HEK293T (cell line): ENCODE measurements at regions not wholly inside any gene's neighbourhood (a gene's known extent, or its start where the extent isn't known, plus 50 kb on each side); places are given as distances from the start of the nearest gene placed in this dataset.

ENCODE experiments used
- CTCF ChIA-PET: fragments of 350-600 bp; formaldehyde crosslinking; extraction: SDS; loops from one replicate; lab custom pipeline; 2021; ENCODE audit warnings: antibody characterized with exemption, inconsistent platforms; lab: Yijun Ruan, JAX
- POLR2A ChIA-PET: fragments of 350-600 bp; formaldehyde crosslinking; extraction: SDS; loops from one replicate; lab custom pipeline; 2020; ENCODE audit warnings: antibody characterized with exemption, inconsistent platforms; lab: Yijun Ruan, JAX
- DNase-seq: peaks from one replicate; pipeline ENCODE4 v3.0.0; 2012; ENCODE audit warnings: mixed read lengths; ENCODE audit errors: extremely low spot score
- ARNT ChIP-seq: fragments of 450-650 bp; IDR thresholded peaks from 2 replicates; pipeline ENCODE4 v1.6.1; 2017; ENCODE audit warnings: mild to moderate bottlenecking
- BHLHE40 ChIP-seq: fragments of 450-650 bp; IDR thresholded peaks from 2 replicates; pipeline ENCODE4 v1.6.1; 2016; ENCODE audit warnings: mild to moderate bottlenecking, moderate library complexity, borderline replicate concordance
- CTBP1 ChIP-seq: fragments of 450-650 bp; IDR thresholded peaks from 2 replicates; pipeline ENCODE4 v1.6.1; 2016; ENCODE audit warnings: borderline replicate concordance
- ELF4 ChIP-seq: fragments of 450-650 bp; IDR thresholded peaks from 2 replicates; pipeline ENCODE4 v1.6.1; 2017; ENCODE audit warnings: antibody characterized with exemption
- FOXA1 ChIP-seq: fragments of 450-650 bp; IDR thresholded peaks from 2 replicates; pipeline ENCODE4 v1.6.1; 2016; ENCODE audit warnings: mild to moderate bottlenecking
- FOXK2 ChIP-seq: fragments of 450-650 bp; IDR thresholded peaks from 2 replicates; pipeline ENCODE4 v1.6.1; 2016; ENCODE audit warnings: mild to moderate bottlenecking
- FOXM1 ChIP-seq: fragments of 450-650 bp; IDR thresholded peaks from 2 replicates; pipeline ENCODE4 v1.6.1; 2017; ENCODE audit warnings: mild to moderate bottlenecking, borderline replicate concordance
- HDGF ChIP-seq: fragments of 450-650 bp; IDR thresholded peaks from 2 replicates; pipeline ENCODE4 v1.6.1; 2017; ENCODE audit warnings: antibody characterized with exemption, borderline replicate concordance
- L3MBTL2 ChIP-seq: fragments of 450-650 bp; conservative IDR thresholded peaks from 2 replicates; pipeline ENCODE4 v1.6.1; 2016; ENCODE audit warnings: mild to moderate bottlenecking
- LEF1 ChIP-seq: fragments of 450-650 bp; IDR thresholded peaks from 2 replicates; pipeline ENCODE4 v1.6.1; 2017; ENCODE audit warnings: mild to moderate bottlenecking, borderline replicate concordance
- NFRKB ChIP-seq: fragments of 450-650 bp; IDR thresholded peaks from 2 replicates; pipeline ENCODE4 v1.6.1; 2016; ENCODE audit warnings: mild to moderate bottlenecking, moderate library complexity
- SP1 ChIP-seq: fragments of 450-650 bp; IDR thresholded peaks from 2 replicates; pipeline ENCODE4 v1.6.1; 2017
- SUZ12 ChIP-seq: fragments of 450-650 bp; IDR thresholded peaks from 2 replicates; pipeline ENCODE4 v1.6.1; 2016; ENCODE audit warnings: mild to moderate bottlenecking
- TARDBP ChIP-seq: fragments of 450-650 bp; IDR thresholded peaks from 2 replicates; pipeline ENCODE4 v1.6.1; 2016
- ZNF384 ChIP-seq: fragments of 450-650 bp; IDR thresholded peaks from 2 replicates; pipeline ENCODE4 v1.6.1; 2016
- TF ChIP-seq, protein P1 (sequence below): fragments of 450-650 bp; IDR thresholded peaks from 2 replicates; pipeline ENCODE4 v1.6.1; 2016

DNA sequence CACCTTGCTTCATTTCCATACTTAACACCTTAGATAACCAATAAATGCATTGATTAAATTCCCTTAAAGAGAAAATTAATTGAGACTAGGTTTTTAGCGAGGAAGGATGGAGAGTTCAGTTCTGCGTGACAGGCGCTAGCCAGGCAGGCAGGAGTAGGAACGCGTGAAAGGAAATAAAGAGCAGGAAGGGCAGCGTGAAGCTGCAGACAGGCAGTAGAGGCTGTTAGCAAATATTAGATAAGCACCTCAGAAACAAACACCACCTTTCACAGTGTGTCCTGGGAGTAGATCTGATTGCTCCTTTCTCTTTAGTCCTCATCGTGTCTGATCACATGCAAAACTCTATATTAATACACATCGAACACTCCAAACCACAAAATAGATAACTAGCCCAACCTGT is 282.7 kb upstream of the ADGRL2 start:
- DNase-seq, result no peak
- ChIA-PET POLR2A (no interaction called here), CTCF (interaction anchor here (0.6 kb wide), 1 partner anchor 242 kb away, joined by 3 read pairs; no protein-coding TSS in a partner anchor)
- TF ChIP-seq BHLHE40, result no peak
- TF ChIP-seq LEF1, result no peak
- TF ChIP-seq FOXM1, result no peak
- TF ChIP-seq SUZ12, result no peak
- TF ChIP-seq, protein P1, sequence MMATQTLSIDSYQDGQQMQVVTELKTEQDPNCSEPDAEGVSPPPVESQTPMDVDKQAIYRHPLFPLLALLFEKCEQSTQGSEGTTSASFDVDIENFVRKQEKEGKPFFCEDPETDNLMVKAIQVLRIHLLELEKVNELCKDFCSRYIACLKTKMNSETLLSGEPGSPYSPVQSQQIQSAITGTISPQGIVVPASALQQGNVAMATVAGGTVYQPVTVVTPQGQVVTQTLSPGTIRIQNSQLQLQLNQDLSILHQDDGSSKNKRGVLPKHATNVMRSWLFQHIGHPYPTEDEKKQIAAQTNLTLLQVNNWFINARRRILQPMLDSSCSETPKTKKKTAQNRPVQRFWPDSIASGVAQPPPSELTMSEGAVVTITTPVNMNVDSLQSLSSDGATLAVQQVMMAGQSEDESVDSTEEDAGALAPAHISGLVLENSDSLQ, result no peak
- no peak for TF ChIP-seq ELF4
- TF ChIP-seq L3MBTL2, result no peak
- no peak for TF ChIP-seq ZNF384
- no peak for TF ChIP-seq CTBP1
- TF ChIP-seq HDGF, result no peak
- TF ChIP-seq SP1, result no peak
- no peak for TF ChIP-seq FOXA1
- TF ChIP-seq ARNT, result no peak
- no peak for TF ChIP-seq FOXK2
- TF ChIP-seq NFRKB, result no peak
- TF ChIP-seq TARDBP, result no peak

DNA sequence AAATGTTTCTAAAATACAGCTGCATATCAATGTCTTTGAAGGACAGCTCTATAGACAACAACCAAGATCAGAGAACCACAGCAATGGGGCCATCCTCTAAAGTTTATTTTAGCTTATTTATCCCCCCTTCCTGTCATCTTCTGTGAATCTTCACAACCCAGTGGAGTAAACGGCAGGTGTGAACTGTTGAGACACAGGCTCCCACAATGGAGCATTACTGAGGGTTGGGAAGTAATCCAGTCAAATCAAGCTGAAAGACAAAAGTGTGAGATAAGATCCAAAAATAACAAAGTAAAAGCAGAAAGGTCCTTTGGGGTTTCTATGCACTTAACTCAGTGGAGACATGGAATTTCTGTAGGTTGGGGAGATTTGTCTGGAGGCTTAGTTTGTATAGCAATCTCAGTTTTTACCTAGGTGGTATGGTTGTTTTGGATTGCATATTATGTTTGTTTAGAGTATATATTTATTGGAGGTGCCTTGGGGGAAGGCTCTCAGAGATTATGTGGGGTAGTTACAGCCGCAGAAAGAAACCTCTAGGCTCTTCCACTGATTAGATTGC is 286.9 kb upstream of the ADGRL2 start:
- DNase-seq, result no peak
- ChIA-PET POLR2A (no interaction called here), CTCF (no interaction called here)
- TF ChIP-seq FOXM1, result no peak
- TF ChIP-seq ZNF384, result no peak
- no peak for TF ChIP-seq SUZ12
- no peak for TF ChIP-seq CTBP1
- TF ChIP-seq BHLHE40, result no peak
- no peak for TF ChIP-seq NFRKB
- TF ChIP-seq, protein P1, result no peak
- no peak for TF ChIP-seq HDGF

DNA sequence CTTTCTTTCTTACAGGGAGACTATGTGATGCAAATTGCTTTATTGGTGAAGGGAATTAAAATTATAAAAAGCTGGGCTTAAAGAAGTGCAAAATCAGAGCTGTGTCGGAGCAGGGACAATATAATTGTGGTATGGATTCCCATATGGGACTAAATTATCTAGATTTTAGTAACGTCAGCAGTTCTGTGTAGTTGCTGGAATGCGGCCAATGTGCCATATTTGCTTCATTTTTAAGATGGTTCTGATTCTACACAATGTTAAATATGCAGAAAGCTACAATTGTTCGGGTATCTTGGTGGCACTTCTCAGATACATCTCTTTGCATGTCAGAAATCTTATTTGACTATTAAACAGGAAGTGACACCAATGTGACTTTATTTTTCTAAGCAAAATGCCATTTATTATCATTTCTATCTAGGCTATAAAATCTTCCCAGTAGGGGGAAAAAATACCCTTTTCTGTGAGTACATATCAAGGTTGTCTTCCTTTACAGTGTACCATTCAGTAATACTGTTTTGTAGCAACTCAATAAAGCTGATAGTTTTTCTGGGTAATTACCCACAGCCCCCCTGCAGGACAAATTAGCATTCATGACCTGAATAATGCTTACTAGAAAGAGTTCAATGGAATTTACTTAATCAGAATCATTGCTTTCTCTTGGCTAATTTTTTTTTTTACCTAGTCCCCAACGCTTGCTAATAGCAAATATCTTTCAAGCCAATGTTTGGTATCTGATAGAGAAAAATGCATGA is 288.3 kb upstream of the ADGRL2 start:
- TF ChIP-seq FOXK2 (no peak), FOXA1 (no peak), L3MBTL2 (no peak), CTBP1 (no peak), ZNF384 (no peak)
- ChIA-PET POLR2A (no interaction called here), CTCF (no interaction called here)
- DNase-seq, result no peak

DNA sequence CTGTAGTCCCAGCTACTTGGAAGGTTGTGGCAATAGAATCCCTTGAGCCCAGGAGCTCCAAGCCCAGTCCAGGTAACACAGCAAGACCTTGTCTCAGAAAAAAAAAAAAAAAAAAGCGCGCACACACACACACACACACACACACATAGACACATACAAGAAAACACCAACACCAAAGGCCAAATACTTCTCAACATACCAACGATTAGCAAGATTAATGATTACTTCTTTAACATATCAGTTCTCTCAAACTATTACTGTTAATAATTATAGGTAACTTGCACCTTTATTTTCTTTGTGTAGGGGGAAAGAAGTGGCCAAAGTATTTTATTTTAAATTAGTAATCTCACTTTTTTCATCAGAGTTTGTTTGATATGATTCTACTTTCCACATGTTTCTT is 289.5 kb upstream of the ADGRL2 start:
- ChIA-PET CTCF (no interaction called here), POLR2A (no interaction called here)
- TF ChIP-seq FOXK2 (no peak), ZNF384 (0 out of 2 replicates have a peak, but pooled peaks have one; percentile 19)
- no peak for DNase-seq

DNA sequence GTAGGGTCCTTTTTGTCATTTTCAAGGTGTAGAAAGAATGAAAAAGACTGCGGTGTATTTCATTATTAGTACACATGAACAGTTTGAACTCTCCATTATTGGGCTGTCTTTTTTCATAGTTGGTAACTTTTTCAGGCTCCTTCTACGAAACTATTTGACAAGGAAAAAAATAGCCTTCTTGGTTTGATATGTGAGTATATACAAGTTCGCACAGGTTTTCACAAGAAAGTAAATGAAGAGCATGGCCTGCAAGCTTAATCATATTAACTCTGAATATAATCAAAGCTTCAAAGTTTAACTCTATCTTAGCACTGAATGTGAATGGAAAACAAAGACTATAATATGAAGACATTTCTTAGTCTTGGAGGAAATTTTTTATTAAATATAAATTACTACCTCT is 290.0 kb upstream of the ADGRL2 start:
- POLR2A ChIA-PET, result no interaction called here
- no peak for DNase-seq
- TF ChIP-seq ZNF384, result no peak
- TF ChIP-seq SP1, result no peak
- TF ChIP-seq FOXK2, result no peak
- CTCF ChIA-PET, result no interaction called here

DNA sequence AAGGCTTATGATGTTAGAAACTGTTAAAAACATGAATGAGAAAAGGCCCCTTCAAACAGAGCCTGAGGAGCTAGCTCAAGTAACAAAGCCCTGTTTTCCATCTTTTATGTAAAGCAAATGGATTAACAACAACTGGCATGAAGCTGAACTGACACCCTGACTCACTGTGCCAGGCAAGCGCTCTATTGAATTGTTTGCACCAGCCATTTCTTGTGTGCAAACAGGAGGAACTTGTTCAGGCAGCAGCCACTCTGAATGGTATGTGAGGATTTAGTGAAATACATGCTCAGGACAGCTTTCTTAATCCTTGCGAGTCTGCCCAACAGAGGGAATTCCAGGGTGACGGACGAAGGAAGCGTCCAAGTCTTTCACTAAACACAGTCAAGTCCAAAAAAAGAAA is 291.1 kb upstream of the ADGRL2 start:
- ChIA-PET POLR2A (no interaction called here), CTCF (interaction anchor here (0.7 kb wide), 1 partner anchor 22 kb away, joined by 3 read pairs; no protein-coding TSS in a partner anchor)
- TF ChIP-seq, protein P1, result no peak
- no peak for TF ChIP-seq FOXA1
- no peak for TF ChIP-seq HDGF
- no peak for TF ChIP-seq ARNT
- no peak for TF ChIP-seq BHLHE40
- no peak for TF ChIP-seq TARDBP
- TF ChIP-seq SUZ12, result no peak
- TF ChIP-seq L3MBTL2, result no peak
- no peak for TF ChIP-seq CTBP1
- TF ChIP-seq NFRKB, result no peak
- no peak for TF ChIP-seq ZNF384
- TF ChIP-seq ELF4, result no peak
- no peak for TF ChIP-seq FOXK2
- TF ChIP-seq SP1, result no peak
- DNase-seq, result no peak

DNA sequence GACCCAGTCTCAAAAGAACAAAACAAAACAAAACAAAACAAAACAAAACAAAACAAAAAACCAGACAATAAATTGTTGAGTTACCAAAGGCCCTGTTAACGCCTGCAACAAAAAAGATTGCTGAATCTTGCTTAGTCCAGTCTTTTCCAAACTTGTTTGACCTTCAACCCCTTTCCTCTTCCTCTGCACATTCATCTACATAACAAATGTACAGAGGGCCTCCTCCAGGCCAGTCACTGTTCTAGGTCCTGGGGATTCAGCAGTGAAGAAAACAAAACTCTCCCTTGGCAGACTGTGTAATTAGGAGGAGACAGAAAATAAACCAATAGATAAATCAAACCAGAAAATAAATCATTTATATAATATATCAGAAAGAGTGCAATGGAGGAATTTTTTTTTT is 294.0 kb upstream of the ADGRL2 start:
- TF ChIP-seq FOXM1 (no peak), L3MBTL2 (no peak), SUZ12 (no peak)
- TF ChIP-seq, protein P1, result no peak
- POLR2A ChIA-PET, result no interaction called here
- no peak for DNase-seq
- CTCF ChIA-PET, result no interaction called here
